Stomach (tissue), 4 donors: ENCODE measurements at regions not wholly inside any gene's neighbourhood (a gene's known extent, or its start where the extent isn't known, plus 50 kb on each side); places are given as distances from the start of the nearest gene placed in this dataset.

ENCODE experiments used
- POLR2AphosphoS5 ChIP-seq, 3 donors: sonication (generic); formaldehyde crosslinking; IDR thresholded peaks; one replicate each; pipeline ENCODE4 v1.6.1; 2016; ENCODE audit warnings: antibody characterized with exemption in 3 of 3
- TF ChIP-seq, protein P1 (sequence below), 7 experiments: fragments of 450-650 bp in 4 of 7; fragments of 200-600 bp in 3 of 7; sonication (generic) in 3 of 7; IDR thresholded peaks; one replicate each; pipeline ENCODE4 v1.5.1; 2016 to 2019; ENCODE audit warnings: antibody characterized with exemption in 7 of 7, control low read depth in 2 of 7, mild to moderate bottlenecking in 1 of 7

DNA sequence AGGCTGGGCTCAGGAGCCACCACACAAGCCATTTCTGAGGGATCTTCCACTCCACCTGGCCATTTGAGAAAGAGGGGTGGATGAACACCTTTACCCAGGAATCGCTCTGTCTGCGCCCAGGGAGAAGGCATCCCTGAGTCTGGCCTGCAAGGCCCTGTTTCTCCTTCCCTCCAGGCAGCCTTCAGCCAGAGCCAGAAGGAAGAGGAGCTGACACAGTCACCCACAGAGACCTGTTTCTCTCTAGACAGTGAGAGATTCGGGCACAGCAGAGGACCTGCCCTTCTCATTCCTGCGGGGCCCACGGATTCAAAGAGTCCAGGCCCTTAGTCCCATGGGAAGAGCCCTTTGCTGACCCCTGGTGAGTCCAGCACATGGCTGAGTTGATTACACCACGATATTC lies 127.5 kb upstream of the TNS3 start:
- TF ChIP-seq, protein P1, sequence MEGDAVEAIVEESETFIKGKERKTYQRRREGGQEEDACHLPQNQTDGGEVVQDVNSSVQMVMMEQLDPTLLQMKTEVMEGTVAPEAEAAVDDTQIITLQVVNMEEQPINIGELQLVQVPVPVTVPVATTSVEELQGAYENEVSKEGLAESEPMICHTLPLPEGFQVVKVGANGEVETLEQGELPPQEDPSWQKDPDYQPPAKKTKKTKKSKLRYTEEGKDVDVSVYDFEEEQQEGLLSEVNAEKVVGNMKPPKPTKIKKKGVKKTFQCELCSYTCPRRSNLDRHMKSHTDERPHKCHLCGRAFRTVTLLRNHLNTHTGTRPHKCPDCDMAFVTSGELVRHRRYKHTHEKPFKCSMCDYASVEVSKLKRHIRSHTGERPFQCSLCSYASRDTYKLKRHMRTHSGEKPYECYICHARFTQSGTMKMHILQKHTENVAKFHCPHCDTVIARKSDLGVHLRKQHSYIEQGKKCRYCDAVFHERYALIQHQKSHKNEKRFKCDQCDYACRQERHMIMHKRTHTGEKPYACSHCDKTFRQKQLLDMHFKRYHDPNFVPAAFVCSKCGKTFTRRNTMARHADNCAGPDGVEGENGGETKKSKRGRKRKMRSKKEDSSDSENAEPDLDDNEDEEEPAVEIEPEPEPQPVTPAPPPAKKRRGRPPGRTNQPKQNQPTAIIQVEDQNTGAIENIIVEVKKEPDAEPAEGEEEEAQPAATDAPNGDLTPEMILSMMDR (IDR thresholded peaks at IDR 0.05) = no peak
- no peak for TF ChIP-seq POLR2AphosphoS5 (IDR thresholded peaks at IDR 0.05)
